CD8-positive, alpha-beta memory T cell (primary cell): ENCODE measurements at regions not wholly inside any gene's neighbourhood (a gene's known extent, or its start where the extent isn't known, plus 50 kb on each side); places are given as distances from the start of the nearest gene placed in this dataset.

Experiments used
- CTCF ChIA-PET: fragments of 350-600 bp; sonication (Branson Sonifier 250); formaldehyde crosslinking; loops from one replicate; lab custom pipeline; 2021; ENCODE audit warnings: antibody characterized with exemption; lab: Charles Lee
- POLR2A ChIA-PET: fragments of 350-600 bp; sonication (Branson Sonifier 250); formaldehyde crosslinking; loops from one replicate; lab custom pipeline; 2021; ENCODE audit warnings: antibody characterized with exemption; lab: Charles Lee
- DNase-seq, 5 donors: peaks; one replicate each; pipeline versions ENCODE4 v3.0.0 to v3.0.0-alpha.2; 2020 to 2022; ENCODE audit warnings: mixed read lengths in 1 of 5
- H3K27ac ChIP-seq: one replicate; pipeline ENCODE4 v1.7.0; 2013; ENCODE audit warnings: low read depth, mild to moderate bottlenecking, low read length, moderate library complexity
- H3K27me3 ChIP-seq: 2 replicates; pipeline ENCODE4 v1.7.0; 2013; ENCODE audit warnings: low read length, mild to moderate bottlenecking; ENCODE audit not compliant: insufficient read depth, poor library complexity, severe bottlenecking
- H3K36me3 ChIP-seq: 2 replicates; pipeline ENCODE4 v1.7.0; 2013; ENCODE audit warnings: mild to moderate bottlenecking, low read length, moderate library complexity; ENCODE audit not compliant: insufficient read depth
- H3K4me1 ChIP-seq: 2 replicates; pipeline ENCODE4 v1.7.0; 2013; ENCODE audit warnings: mild to moderate bottlenecking, low read length, moderate library complexity; ENCODE audit not compliant: insufficient read depth
- H3K4me3 ChIP-seq: 2 replicates; pipeline ENCODE4 v1.7.0; 2013; ENCODE audit warnings: mild to moderate bottlenecking, low read length
- H3K9me3 ChIP-seq: 2 replicates; pipeline ENCODE4 v1.7.0; 2013; ENCODE audit warnings: mild to moderate bottlenecking, low read length
- H3K27ac Mint-ChIP-seq, 8 donors: one replicate each; pipeline ENCODE4 v1.8.0; 2020 to 2021; ENCODE audit warnings: mixed read lengths in 8 of 8, mild to moderate bottlenecking in 6 of 8, inconsistent platforms in 3 of 8, moderate library complexity in 3 of 8
- H3K27me3 Mint-ChIP-seq, 2 donors: one replicate each; pipeline ENCODE4 v1.8.0; 2020 to 2021; ENCODE audit warnings: mixed read lengths in 2 of 2, mild to moderate bottlenecking in 1 of 2, moderate library complexity in 1 of 2
- H3K36me3 Mint-ChIP-seq, 3 donors: one replicate each; pipeline ENCODE4 v1.8.0; 2020 to 2021; ENCODE audit warnings: mixed read lengths in 3 of 3, inconsistent platforms in 1 of 3, mild to moderate bottlenecking in 1 of 3
- H3K4me1 Mint-ChIP-seq, 3 donors: one replicate each; pipeline ENCODE4 v1.8.0; 2020 to 2021; ENCODE audit warnings: mixed read lengths in 3 of 3, inconsistent platforms in 1 of 3, mild to moderate bottlenecking in 1 of 3
- H3K4me3 Mint-ChIP-seq, 7 donors: one replicate each; pipeline ENCODE4 v1.8.0; 2020 to 2021; ENCODE audit warnings: mixed read lengths in 7 of 7, mild to moderate bottlenecking in 6 of 7, moderate library complexity in 4 of 7, inconsistent platforms in 2 of 7
- H3K9me3 Mint-ChIP-seq, 5 donors: one replicate each; pipeline ENCODE4 v1.8.0; 2020 to 2022; ENCODE audit warnings: mixed read lengths in 5 of 5, mild to moderate bottlenecking in 3 of 5, moderate library complexity in 2 of 5, inconsistent platforms in 1 of 5

DNA sequence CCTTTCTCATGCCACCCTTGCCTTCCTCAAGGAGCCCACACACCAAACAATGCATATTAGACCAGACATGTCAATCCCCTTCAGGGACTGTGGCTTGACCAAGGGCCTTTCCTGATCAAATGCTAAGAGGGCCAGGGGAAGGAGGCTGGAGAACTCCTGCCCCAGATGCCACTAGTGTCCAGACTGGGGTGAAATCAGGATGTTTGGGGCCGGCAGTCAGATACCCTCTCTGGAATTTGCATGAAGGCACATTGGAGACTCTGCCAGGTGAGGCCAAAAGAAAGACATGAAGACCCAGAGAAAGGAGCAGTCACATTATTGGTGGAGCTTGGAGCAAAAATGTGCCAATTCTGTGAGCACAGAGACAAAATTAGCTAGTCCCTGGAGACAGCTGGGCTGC lies 154.1 kb downstream of the TLE3 start:
- Histone ChIP-seq H3K27me3 (no peaks in the 10 kb centered on the region), H3K36me3 (no peaks in the 10 kb centered on the region), H3K27ac (no peak overlapping the region), H3K9me3 (no peaks in the 10 kb centered on the region), H3K4me3 (no peak overlapping the region), H3K4me1 (no peaks in the 10 kb centered on the region)
- Mint-ChIP-seq H3K36me3 (no peaks in the 10 kb centered on the region), H3K4me1 (no peaks in the 10 kb centered on the region), H3K27me3 (peaks cover 7 to 8% of the 10 kb centered on the region in 2 donors), H3K9me3 (no peaks in the 10 kb centered on the region), H3K4me3 (no peak overlapping the region), H3K27ac (peak overlapping the region in 1 of 8 donors; percentile 64)
- POLR2A ChIA-PET, result no interaction called here
- CTCF ChIA-PET, result no interaction called here
- DNase-seq, result no peak

DNA sequence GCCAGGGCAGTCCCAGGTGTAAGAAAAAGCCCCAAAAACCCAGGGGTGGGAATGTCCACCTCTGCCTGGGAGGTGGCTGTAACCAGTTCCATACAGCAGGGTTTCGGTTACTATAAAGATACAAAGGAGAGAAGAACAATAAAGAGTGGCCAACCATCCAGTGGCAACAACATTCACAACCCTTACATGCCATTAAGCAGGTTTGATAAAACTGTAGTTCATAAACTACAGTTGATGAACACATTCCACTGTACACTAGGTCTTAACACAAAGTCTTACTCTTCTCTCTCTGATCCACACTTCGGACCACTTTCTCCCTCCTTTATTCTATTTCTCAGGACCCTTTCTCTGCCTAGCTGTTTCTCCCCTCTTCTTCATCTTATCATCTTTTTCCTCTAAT lies 152.0 kb downstream of the TLE3 start:
- H3K9me3 Mint-ChIP-seq, result no peaks in the 10 kb centered on the region
- H3K4me1 Mint-ChIP-seq, result no peaks in the 10 kb centered on the region
- no peak overlapping the region for H3K4me3 Mint-ChIP-seq
- peaks cover 8 to 9% of the 10 kb centered on the region in 2 donors for H3K27me3 Mint-ChIP-seq
- no peaks in the 10 kb centered on the region for H3K27me3 ChIP-seq
- no peaks in the 10 kb centered on the region for H3K4me1 ChIP-seq
- H3K36me3 ChIP-seq, result no peaks in the 10 kb centered on the region
- H3K27ac ChIP-seq, result no peak overlapping the region
- ChIA-PET POLR2A (no interaction called here), CTCF (no interaction called here)
- no peak for DNase-seq
- no peaks in the 10 kb centered on the region for H3K9me3 ChIP-seq
- H3K36me3 Mint-ChIP-seq, result no peaks in the 10 kb centered on the region
- H3K4me3 ChIP-seq, result no peak overlapping the region
- no peak overlapping the region for H3K27ac Mint-ChIP-seq

DNA sequence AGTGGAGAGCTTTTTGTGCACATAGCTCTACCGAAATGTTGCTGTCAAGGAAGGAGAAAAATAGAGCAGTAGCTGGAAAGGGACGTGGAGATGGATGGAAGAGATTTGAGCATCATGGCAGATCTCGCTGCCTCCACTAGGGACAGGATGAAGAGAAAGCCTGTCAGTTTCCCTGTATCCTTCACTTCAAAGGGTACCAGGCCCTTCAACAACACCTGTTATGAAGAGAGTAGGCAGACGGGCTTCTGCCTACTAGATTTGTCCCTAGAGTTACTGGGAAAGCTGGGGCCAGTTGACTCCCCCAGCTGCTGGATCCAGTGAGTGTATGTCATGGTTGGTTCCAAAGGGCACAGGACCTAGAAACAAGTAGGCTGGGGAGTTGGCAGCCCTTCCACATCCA lies 150.8 kb downstream of the TLE3 start:
- no peak overlapping the region for H3K4me3 Mint-ChIP-seq
- no peaks in the 10 kb centered on the region for H3K36me3 ChIP-seq
- H3K4me3 ChIP-seq, result no peak overlapping the region
- no peaks in the 10 kb centered on the region for H3K4me1 ChIP-seq
- no peak overlapping the region for H3K27ac ChIP-seq
- no peaks in the 10 kb centered on the region for H3K9me3 Mint-ChIP-seq
- no peak for DNase-seq
- H3K36me3 Mint-ChIP-seq, result no peaks in the 10 kb centered on the region
- H3K4me1 Mint-ChIP-seq, result no peaks in the 10 kb centered on the region
- no peak overlapping the region for H3K27ac Mint-ChIP-seq
- ChIA-PET CTCF (no interaction called here), POLR2A (no interaction called here)
- peaks cover 8 to 9% of the 10 kb centered on the region in 2 donors for H3K27me3 Mint-ChIP-seq
- H3K9me3 ChIP-seq, result no peaks in the 10 kb centered on the region
- H3K27me3 ChIP-seq, result no peaks in the 10 kb centered on the region

DNA sequence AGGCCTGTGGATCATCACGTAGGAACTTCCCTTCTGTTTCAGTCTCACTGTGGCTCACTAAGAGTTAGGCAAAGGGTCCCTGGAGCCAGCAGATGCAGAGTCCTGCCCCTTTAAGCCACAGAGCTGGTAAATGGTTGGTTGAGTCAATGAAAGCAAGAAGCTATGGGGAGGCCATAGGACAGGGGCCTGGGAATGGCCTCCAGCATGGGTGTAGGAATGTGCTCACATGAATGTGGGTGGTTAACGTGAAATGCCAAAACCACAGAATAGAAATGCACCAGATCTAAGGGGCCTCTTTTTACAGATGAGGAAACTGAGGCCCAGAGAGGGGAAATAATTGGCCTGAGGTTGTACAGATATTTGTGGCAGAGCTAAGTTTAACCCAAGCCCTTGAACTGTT lies 150.3 kb downstream of the TLE3 start:
- H3K36me3 ChIP-seq, result no peaks in the 10 kb centered on the region
- Mint-ChIP-seq H3K4me1 (no peaks in the 10 kb centered on the region), H3K9me3 (no peaks in the 10 kb centered on the region), H3K27ac (no peak overlapping the region), H3K4me3 (no peak overlapping the region), H3K27me3 (peaks cover 8 to 9% of the 10 kb centered on the region in 2 donors), H3K36me3 (no peaks in the 10 kb centered on the region)
- no peak overlapping the region for H3K27ac ChIP-seq
- H3K27me3 ChIP-seq, result no peaks in the 10 kb centered on the region
- ChIA-PET POLR2A (no interaction called here), CTCF (no interaction called here)
- H3K9me3 ChIP-seq, result no peaks in the 10 kb centered on the region
- no peaks in the 10 kb centered on the region for H3K4me1 ChIP-seq
- no peak overlapping the region for H3K4me3 ChIP-seq
- no peak for DNase-seq

DNA sequence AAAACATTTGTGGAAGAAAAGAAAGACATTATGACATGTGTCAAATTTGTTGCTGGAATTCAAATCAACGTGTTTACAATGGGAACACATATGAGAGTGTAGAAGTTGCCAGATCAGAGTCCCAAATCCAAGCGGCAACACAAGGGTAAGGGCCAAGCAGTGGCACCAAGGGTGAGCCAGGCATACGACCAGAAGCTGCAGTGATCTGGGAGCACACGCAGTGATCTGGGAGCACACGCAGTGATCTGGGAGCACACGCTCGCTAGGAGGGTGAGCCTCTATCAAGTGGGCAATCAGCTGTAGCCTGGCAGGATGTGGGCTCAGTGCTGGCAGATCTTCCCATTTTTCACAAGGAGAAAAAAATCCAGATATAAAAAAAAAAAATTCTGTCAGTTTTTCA lies 148.2 kb downstream of the TLE3 start:
- no peaks in the 10 kb centered on the region for H3K9me3 ChIP-seq
- H3K27me3 ChIP-seq, result no peaks in the 10 kb centered on the region
- Mint-ChIP-seq H3K9me3 (no peaks in the 10 kb centered on the region), H3K27me3 (peaks cover 0 to 4% of the 10 kb centered on the region in 2 donors), H3K4me1 (no peaks in the 10 kb centered on the region), H3K36me3 (no peaks in the 10 kb centered on the region), H3K27ac (no peak overlapping the region), H3K4me3 (no peak overlapping the region)
- H3K4me1 ChIP-seq, result no peaks in the 10 kb centered on the region
- ChIA-PET POLR2A (no interaction called here), CTCF (no interaction called here)
- DNase-seq, result no peak
- no peak overlapping the region for H3K4me3 ChIP-seq
- no peaks in the 10 kb centered on the region for H3K36me3 ChIP-seq
- H3K27ac ChIP-seq, result no peak overlapping the region

DNA sequence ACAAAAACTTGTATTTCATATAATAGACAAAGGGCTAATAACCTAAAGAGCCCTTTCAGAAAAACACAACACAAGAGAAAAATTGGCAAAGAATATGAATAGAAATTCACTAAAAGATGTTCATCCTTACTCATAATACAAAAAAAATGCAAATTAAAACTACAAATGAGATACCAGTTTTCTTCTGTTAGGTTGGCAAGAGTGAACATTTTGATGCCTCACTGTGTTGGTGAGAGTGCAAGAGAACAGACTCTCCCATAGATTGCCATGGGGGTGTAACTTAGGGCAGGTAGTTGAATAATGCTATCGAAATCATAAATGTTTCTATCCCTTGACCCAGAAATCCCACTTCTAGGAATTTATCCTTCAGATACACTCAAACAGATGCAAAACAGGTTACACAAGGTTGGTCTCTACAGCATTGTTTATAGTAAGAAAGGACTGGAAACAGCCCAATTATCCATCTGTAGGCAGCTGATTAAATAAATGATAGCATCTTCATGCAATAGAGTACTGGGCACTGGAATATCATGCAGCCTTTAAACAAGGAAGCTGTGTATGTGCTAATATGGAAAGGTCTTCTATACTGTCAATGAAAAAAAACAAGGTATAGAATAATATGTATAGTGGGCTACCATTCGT lies 146.3 kb downstream of the TLE3 start:
- no peaks in the 10 kb centered on the region for H3K9me3 Mint-ChIP-seq
- no peaks in the 10 kb centered on the region for H3K36me3 Mint-ChIP-seq
- Histone ChIP-seq H3K36me3 (no peaks in the 10 kb centered on the region), H3K27me3 (no peaks in the 10 kb centered on the region), H3K9me3 (no peaks in the 10 kb centered on the region), H3K4me3 (no peak overlapping the region), H3K27ac (no peak overlapping the region), H3K4me1 (no peaks in the 10 kb centered on the region)
- no peak for DNase-seq
- H3K27me3 Mint-ChIP-seq, result peaks cover 0 to 6% of the 10 kb centered on the region in 2 donors
- ChIA-PET CTCF (no interaction called here), POLR2A (no interaction called here)
- H3K4me3 Mint-ChIP-seq, result no peak overlapping the region
- H3K4me1 Mint-ChIP-seq, result no peaks in the 10 kb centered on the region
- H3K27ac Mint-ChIP-seq, result no peak overlapping the region

DNA sequence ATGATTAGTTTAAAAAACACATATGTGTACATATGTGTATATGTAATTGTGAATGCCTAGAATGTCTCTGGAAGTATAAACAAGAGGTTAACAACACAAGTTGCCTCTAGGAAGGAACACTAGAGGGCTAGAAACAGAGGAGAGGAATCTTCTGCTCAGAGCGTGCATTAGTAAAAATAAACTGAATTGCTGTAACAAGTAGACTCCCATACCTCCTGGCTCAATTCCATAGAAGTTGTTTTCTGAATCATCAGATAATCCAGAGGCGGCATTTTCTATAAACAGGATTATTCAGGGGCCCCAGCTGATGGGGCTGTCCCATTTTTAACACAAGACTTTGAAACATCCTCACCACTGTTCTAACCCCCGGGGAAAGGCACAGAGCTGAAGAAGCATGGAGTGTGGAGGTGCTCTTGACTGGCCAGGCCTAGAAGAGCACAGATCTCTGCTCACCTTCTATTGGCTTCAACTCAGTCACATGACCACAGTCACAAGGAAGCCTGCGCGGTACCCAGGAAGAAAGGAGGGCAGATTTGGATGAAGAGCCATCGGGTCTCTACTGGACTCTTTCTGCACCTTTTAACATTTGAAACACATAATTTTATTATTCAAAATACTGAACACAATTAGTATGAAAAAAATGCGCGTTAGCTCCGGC lies 145.7 kb downstream of the TLE3 start:
- ChIA-PET POLR2A (no interaction called here), CTCF (no interaction called here)
- Histone ChIP-seq H3K9me3 (no peaks in the 10 kb centered on the region), H3K4me1 (no peaks in the 10 kb centered on the region), H3K4me3 (no peak overlapping the region), H3K36me3 (no peaks in the 10 kb centered on the region), H3K27me3 (no peaks in the 10 kb centered on the region), H3K27ac (no peak overlapping the region)
- no peak for DNase-seq
- Mint-ChIP-seq H3K4me3 (no peak overlapping the region), H3K36me3 (no peaks in the 10 kb centered on the region), H3K27ac (no peak overlapping the region), H3K27me3 (peaks cover 0 to 6% of the 10 kb centered on the region in 2 donors), H3K4me1 (no peaks in the 10 kb centered on the region), H3K9me3 (no peaks in the 10 kb centered on the region)

DNA sequence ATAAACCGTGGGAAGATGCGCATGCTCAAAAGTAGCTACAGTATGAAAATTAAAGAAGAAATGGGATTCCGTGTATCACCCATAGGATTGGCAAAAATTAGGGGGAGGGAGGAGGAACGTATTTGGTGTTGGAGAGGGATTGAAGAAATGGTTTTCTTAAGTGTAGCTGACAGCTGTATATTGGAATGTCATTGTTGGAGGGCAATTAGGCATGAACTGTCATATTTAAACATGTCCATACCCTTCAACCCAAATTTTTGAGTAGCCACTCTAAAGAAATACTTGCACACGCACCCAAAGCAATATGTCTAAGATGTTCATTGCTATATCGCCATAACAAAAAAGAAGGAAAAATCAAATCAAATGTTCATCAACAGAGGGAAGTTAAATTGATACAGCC lies 144.7 kb downstream of the TLE3 start:
- no peak overlapping the region for H3K4me3 Mint-ChIP-seq
- no peaks in the 10 kb centered on the region for H3K9me3 ChIP-seq
- CTCF ChIA-PET, result no interaction called here
- no peaks in the 10 kb centered on the region for H3K4me1 ChIP-seq
- no peak for DNase-seq
- H3K27ac ChIP-seq, result no peak overlapping the region
- H3K4me1 Mint-ChIP-seq, result no peaks in the 10 kb centered on the region
- H3K36me3 ChIP-seq, result no peaks in the 10 kb centered on the region
- no peak overlapping the region for H3K4me3 ChIP-seq
- POLR2A ChIA-PET, result no interaction called here
- no peak overlapping the region for H3K27ac Mint-ChIP-seq
- no peaks in the 10 kb centered on the region for H3K27me3 ChIP-seq
- no peaks in the 10 kb centered on the region for H3K36me3 Mint-ChIP-seq
- peaks cover 0 to 6% of the 10 kb centered on the region in 2 donors for H3K27me3 Mint-ChIP-seq
- H3K9me3 Mint-ChIP-seq, result no peaks in the 10 kb centered on the region
